Left ventricle myocardium superior (tissue), 1 donor: ENCODE measurements at regions not wholly inside any gene's neighbourhood (a gene's known extent, or its start where the extent isn't known, plus 50 kb on each side); places are given as distances from the start of the nearest gene placed in this dataset.
A peak's percentile ranks its signal among the peaks of the same experiment; 100 is the strongest.

ENCODE experiments used
- ATAC-seq: fragments of 200-7000 bp; cut with Tn5 transposase; one replicate; pipeline ENCODE4 v1.9.1; 2020; ENCODE audit warnings: mild to moderate bottlenecking, moderate library complexity
- DNase-seq: peaks from one replicate; pipeline ENCODE4 v3.0.0-alpha.2; 2020
- intact Hi-C: fragments of 100-400 bp; cut with micrococcal nuclease; formaldehyde crosslinking; loops from one replicate; pipeline ENCODE4 v1.11.0; 2022
- donor health status: DM: no; HTN: yes; CAD: no; lungs with severe emphysema.

DNA sequence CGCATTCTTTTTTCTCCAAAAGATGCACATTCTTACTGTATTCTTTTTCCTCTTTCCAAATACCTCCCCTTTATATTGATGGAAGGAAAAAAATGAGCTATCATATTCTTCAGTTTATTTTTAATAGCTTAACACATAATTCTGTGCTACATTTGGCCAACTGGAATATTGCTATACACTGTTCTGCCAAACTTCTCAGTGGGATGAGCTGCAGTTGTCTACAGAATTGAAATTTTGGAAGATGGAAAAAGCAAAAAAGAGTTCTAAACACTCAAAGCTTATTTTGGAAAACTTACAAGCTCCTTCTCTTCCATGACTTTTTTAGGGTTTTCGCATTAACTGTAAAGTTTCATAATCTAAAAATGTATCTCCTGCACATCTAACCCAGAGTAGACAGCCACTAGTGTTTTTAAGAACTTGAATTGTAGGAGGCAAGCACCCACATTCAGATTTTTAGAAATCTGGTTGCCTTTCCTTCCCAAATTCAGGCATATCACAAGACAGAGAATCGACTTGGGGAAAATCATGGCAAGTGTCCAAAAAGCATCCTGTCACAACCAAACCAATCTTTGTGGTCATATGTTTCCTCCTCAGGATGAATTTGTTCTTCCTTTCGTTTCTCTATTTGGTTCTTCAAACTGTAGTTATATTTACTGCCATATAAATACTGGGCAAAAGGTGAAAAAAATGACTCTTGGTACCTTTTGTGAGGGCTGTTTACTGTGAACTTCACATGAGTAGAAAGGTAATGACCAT lies 111.4 kb upstream of the FRY start:
- intact Hi-C loops = no loop called here
- DNase-seq (no peak), ATAC-seq (no peak)

DNA sequence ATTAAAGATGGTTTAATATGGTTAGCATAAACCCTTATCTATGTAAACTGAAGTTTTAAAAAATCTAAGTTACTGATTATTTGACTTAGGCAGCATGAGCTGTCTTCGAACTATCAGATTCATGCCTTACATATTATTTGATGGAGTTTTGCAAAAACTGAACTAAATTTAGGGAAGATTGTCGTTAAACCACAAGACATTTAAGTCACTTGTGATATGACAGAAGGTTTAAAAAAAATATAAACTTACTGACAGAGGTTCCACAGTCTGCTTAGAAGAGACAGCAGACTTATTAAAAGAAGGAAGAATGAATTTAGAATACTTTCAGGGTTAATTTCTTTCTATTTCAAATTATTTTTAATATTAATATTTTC lies 110.9 kb upstream of the FRY start:
- intact Hi-C loops = no loop called here
- ATAC-seq = no peak
- DNase-seq = no peak

DNA sequence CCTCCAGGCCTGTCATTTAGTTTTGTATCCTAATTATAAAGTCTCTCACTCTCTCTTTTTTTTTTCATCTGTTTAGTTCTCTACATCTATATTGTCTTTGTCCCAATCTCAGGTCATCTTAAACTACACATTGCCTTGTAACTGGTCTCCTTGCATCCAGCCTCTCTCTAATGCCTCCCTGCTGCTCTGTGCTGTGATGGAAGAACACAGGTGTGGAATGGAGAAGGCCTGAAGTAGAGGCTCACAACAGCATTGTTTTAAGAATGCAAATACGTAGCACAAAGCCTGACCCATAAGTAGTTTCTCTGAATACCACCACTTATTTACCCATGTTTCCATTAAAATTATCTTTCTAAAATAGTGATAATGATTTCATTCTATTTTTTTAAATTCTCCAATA lies 108.8 kb upstream of the FRY start:
- DNase-seq = no peak
- intact Hi-C loops = no loop called here
- no peak for ATAC-seq

DNA sequence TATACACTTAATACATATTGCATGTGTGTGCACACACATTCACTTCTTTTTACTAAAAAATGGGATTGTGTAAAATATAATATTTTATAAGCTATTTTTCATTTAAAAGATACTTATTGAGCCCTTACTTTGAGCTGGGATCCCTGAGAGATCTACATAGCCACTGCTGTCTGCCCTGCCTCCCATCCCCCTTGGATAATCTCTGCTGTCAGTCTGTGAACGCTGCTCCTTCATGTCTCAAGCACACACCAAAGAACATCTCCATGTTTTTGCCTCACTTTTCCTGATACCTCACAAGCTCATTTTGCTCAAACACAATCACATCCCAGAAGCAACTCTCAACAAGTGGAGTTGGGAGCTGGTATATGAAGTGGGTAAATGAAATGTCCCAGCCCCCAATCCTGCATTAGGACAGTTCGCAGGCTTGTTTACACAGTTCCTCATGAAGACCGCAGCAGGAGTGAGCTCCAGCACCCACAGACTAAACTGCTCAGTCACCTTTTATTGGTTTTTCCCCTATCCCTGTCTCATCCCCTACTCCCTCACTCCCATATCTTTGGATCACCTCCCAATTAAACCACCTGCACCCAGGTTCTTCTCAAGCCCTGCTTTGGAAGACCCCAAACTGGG lies 108.3 kb upstream of the FRY start:
- intact Hi-C loops = no loop called here
- no peak for DNase-seq
- ATAC-seq = no peak

DNA sequence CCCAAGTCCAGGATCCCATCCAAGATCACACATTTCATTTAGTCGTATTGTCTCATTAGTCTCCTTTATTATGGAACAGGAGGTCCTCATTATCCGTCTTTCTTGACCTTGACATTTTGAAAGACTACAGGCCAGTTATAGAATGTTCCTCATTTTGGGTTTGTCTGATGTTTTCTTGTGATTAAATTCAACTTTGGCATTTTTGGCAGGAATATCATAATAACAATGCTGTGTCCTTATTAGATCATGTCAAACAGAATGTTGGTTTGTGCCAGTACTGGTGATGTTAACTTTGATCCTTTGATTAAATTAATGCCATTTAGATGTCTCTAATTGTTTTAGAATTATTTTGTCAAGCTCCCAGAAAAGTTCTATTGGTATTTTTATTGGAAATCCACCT lies 106.5 kb upstream of the FRY start:
- DNase-seq (no peak), ATAC-seq (no peak)
- intact Hi-C loops = no loop called here

GRCh38 chr13:31927219-31927653 lies 104.3 kb upstream of the FRY start:
- peak; percentile 71 for ATAC-seq
- intact Hi-C loops = no loop called here

DNA sequence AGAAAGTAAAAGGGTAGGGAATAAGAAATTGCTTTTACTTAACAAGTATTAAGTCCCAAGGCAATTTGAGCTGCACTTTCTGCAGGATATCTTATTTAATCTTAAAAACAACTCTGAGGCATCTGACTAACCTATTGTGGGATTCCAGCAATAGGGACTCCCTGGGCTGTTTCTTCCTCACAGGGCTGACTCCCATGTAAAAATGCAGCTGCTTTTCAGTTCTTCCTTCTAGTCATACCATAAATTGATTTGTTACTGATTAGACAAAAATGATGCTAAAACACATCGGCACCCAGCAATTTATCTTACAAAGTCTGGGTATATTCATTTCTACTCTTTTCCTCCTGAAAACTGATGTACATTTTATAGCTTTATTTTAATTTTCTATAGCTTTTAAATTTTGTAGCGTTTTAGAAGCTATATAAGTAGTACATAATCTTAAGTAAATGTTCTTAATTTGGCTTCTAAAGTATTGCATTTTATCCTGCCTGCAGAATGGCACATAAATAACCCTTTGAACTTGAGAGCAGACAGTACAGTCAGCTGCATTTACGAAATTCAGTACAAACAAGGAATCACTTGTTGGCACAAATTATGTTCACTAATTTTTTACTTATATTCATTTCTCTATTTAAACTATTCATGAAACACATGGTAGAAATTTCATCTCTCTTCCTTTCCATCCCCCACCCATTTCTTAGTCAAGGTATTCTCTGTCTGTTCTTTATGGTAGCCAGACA lies 102.4 kb upstream of the FRY start:
- intact Hi-C loops = no loop called here
- DNase-seq (no peak), ATAC-seq (no peak)

More at GRCh38 chr13:31927219-31927653, 104.3 kb upstream of the FRY start:
- no peak for DNase-seq

- ATAC-seq = no peak
- no peak for DNase-seq
- intact Hi-C loops = no loop called here
Observed at GRCh38 chr13:31930490-31930889, 101.1 kb upstream of the FRY start.

GRCh38 chr13:31930901-31931522 lies 100.6 kb upstream of the FRY start:
- DNase-seq (no peak), ATAC-seq (peak; percentile 48)
- intact Hi-C loops = no loop called here

- ATAC-seq (no peak), DNase-seq (no peak)
- intact Hi-C loops = no loop called here
Observed at GRCh38 chr13:31937436-31937835, 94.1 kb upstream of the FRY start.

GRCh38 chr13:31940076-31940475 lies 91.5 kb upstream of the FRY start:
- intact Hi-C loops = no loop called here
- DNase-seq = no peak
- ATAC-seq = no peak

- DNase-seq (no peak), ATAC-seq (no peak)
- intact Hi-C loops = no loop called here
Observed at GRCh38 chr13:31943591-31943990, 88.0 kb upstream of the FRY start.

- intact Hi-C loops = no loop called here
Observed at GRCh38 chr13:31944262-31945160, 87.1 kb upstream of the FRY start.

DNA sequence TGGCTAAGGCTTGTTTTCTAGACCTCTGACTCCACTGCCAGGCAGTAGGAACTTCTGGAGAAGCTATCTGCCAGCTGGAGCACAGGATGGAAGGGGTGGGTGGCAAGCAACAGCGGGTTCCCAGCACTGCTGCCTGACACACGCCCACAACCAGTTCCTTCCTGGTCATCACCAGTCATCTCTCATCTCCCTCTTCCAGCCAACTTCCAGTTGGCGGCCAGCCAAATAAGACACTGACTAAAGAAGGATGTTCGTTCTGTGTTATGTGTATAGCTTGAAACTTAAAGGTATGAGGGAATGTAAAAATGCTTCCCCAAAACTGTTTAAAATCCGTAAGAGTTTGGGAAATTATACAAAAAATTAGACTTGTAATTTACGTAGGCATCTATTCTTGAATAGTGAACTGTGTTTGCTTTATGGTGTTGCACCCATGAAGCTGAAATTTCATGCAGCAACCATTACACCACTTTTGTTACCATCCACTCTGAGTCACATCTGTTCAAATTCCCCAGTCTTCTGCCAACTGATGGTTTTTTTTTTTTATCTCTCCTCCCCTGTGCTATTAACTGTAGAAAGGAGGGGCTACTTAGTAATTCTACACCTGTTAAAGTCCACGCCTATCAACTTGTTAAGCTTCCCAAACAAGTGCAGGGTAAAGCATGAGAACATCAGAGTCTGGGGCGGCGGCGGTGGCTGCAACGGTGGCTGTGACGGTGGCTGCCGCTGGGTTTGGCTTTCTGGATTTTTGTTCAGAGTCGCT lies 86.2 kb upstream of the FRY start:
- DNase-seq (peak; percentile 76), ATAC-seq (peak; percentile 89)
- intact Hi-C loops = no loop called here

More at GRCh38 chr13:31944262-31945160, 87.1 kb upstream of the FRY start:
- ATAC-seq = no peak
- no peak for DNase-seq

DNA sequence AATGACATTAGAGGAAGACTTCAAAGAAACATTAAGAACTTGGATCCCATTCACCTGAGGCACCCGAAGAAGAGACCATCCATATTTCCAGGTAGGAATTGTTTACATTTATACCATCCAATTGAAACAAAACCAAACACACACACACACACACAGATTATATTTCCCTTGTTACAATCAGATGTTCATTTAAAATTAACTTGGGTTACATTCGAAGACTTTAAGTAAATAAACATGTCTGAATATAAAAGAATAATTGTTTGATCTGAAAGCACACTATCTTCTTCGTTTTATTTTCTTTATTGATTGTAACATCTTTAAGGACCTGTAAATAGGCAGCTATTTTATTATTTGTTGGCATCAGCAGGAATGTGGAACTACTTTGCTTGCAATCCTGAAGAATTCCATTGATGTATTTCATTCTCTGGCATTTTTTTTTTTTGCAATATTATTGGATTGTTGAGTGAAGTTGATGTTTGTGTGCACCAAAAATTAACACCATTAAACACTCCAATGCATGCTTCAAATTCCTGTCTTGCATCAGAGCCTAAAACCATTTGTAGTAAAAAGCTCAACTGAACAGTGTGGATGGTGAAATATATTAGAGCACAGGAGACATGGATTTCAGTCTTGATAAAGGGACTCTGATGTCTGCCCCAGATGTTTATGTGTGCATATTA lies 85.3 kb upstream of the FRY start:
- no peak for ATAC-seq

DNA sequence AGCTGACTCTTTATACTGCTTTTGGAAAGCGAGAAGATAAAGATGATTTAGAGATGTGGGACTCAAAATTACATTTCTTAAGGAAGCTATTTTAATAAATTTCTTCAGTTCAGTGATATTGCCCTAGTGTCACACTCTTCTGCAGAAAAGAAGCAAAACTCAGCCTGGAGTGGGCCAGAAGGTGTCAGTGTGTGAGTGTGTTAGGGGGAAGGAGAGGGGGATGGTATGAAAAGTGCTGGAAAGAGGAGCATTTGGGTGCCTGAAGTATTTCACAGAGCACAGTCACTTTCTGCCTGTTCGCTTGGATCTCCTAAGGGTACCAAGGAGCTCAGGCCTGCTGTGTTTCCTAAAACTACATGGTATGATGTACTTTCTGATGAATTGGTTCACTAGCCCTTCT lies 84.5 kb upstream of the FRY start:
- intact Hi-C loops = no loop called here
- DNase-seq = no peak
- no peak for ATAC-seq

More for the DNA sequence above, 85.3 kb upstream of the FRY start:
- no peak for DNase-seq
- intact Hi-C loops = no loop called here

- no peak for DNase-seq
- intact Hi-C loops = no loop called here
- no peak for ATAC-seq
Observed at GRCh38 chr13:31947506-31947905, 84.1 kb upstream of the FRY start.

DNA sequence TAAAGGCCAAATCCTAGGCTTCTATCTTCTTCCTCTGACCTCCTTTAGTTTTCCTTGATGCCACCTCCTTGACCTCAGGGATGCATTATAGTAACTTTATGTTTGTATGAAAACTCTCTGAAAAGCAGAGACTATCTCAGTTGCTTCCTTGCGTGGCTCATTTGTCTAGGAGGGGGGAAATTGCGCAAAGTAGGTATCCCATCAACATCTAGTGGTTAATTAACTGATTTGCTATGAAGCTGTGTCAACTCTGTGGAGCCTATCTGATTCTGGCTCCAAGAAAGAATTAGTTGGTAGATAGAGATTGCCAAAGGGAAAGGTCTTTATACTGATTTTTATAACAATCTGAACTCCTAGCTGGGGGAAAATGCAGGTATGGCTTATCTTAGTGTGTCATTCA lies 82.1 kb upstream of the FRY start:
- ATAC-seq (no peak), DNase-seq (no peak)
- intact Hi-C loops = no loop called here
